ENCODE measurements at regions not wholly inside any gene's neighbourhood (a gene's known extent, or its start where the extent isn't known, plus 50 kb on each side); places are given as distances from the start of the nearest gene placed in this dataset.

GRCh38 chr10:36542493-36542892 lies 582.9 kb upstream of the ANKRD30A start:
- Histone ChIP-seq H3K9me3 (no peaks in the 10 kb centered on the region), H3K36me3 (no peaks in the 10 kb centered on the region), H3K27ac (no peak overlapping the region), H3K4me3 (no peak overlapping the region), H3K27me3 (no peaks in the 10 kb centered on the region), H3K4me1 (no peaks in the 10 kb centered on the region)
- TF ChIP-seq CTCF (IDR thresholded peaks at IDR 0.05) (no peak), POLR2A (IDR thresholded peaks at IDR 0.05) (no peak), POLR2AphosphoS5 (IDR thresholded peaks at IDR 0.05) (no peak)
- intact Hi-C loops (cut with DNase I; ENCODE audit: low total_unique reads) = loop anchor here (5.0 kb wide), 1 partner anchor 985 kb away; no protein-coding TSS in a partner anchor
- DNase-seq (ENCODE audit: low spot score in 2 of 2) = no peak

GRCh38 chr10:36540611-36541010 lies 584.8 kb upstream of the ANKRD30A start:
- TF ChIP-seq POLR2AphosphoS5 (IDR thresholded peaks at IDR 0.05) (no peak), POLR2A (IDR thresholded peaks at IDR 0.05) (no peak), CTCF (IDR thresholded peaks at IDR 0.05) (no peak)
- H3K27me3 ChIP-seq = no peaks in the 10 kb centered on the region
- H3K4me1 ChIP-seq = no peaks in the 10 kb centered on the region
- H3K36me3 ChIP-seq = no peaks in the 10 kb centered on the region
- DNase-seq (ENCODE audit: low spot score in 2 of 2) = no peak
- H3K27ac ChIP-seq = no peak overlapping the region
- intact Hi-C loops (cut with DNase I; ENCODE audit: low total_unique reads) = loop anchor here (5.0 kb wide), 1 partner anchor 983 kb away; no protein-coding TSS in a partner anchor
- no peak overlapping the region for H3K4me3 ChIP-seq
- H3K9me3 ChIP-seq = no peaks in the 10 kb centered on the region

GRCh38 chr10:36538953-36539586 lies 586.3 kb upstream of the ANKRD30A start:
- H3K27ac ChIP-seq = no peak overlapping the region
- intact Hi-C loops (cut with DNase I; ENCODE audit: low total_unique reads) = no loop called here
- H3K9me3 ChIP-seq = no peaks in the 10 kb centered on the region
- DNase-seq (ENCODE audit: low spot score in 2 of 2) = no peak
- H3K4me1 ChIP-seq = no peaks in the 10 kb centered on the region
- TF ChIP-seq POLR2A (IDR thresholded peaks at IDR 0.05) (no peak), CTCF (IDR thresholded peaks at IDR 0.05) (no peak)
- H3K27me3 ChIP-seq = no peaks in the 10 kb centered on the region
- H3K36me3 ChIP-seq = no peaks in the 10 kb centered on the region
- no peak overlapping the region for H3K4me3 ChIP-seq

- Histone ChIP-seq H3K36me3 (no peaks in the 10 kb centered on the region), H3K27ac (peak overlapping the region in 1 of 2 donors; percentile 3), H3K27me3 (no peaks in the 10 kb centered on the region), H3K4me3 (no peak overlapping the region), H3K4me1 (no peaks in the 10 kb centered on the region), H3K9me3 (peaks cover 0 to 1% of the 10 kb centered on the region in 2 donors)
- no peak for TF ChIP-seq POLR2A (IDR thresholded peaks at IDR 0.05)
- TF ChIP-seq CTCF (IDR thresholded peaks at IDR 0.05) = no peak
- no peak for TF ChIP-seq POLR2AphosphoS5 (IDR thresholded peaks at IDR 0.05)
- intact Hi-C loops (cut with DNase I; ENCODE audit: low total_unique reads) = no loop called here
- no peak for DNase-seq (ENCODE audit: low spot score in 2 of 2)
These were observed 590.9 kb upstream of the ANKRD30A start for GRCh38 chr10:36534471-36535002.

GRCh38 chr10:36533861-36534260 lies 591.5 kb upstream of the ANKRD30A start:
- Histone ChIP-seq H3K27ac (no peak overlapping the region), H3K9me3 (peaks cover 0 to 7% of the 10 kb centered on the region in 2 donors), H3K4me3 (no peak overlapping the region), H3K36me3 (no peaks in the 10 kb centered on the region), H3K4me1 (no peaks in the 10 kb centered on the region), H3K27me3 (no peaks in the 10 kb centered on the region)
- intact Hi-C loops (cut with DNase I; ENCODE audit: low total_unique reads) = no loop called here
- TF ChIP-seq POLR2AphosphoS5 (IDR thresholded peaks at IDR 0.05) (no peak), CTCF (IDR thresholded peaks at IDR 0.05) (no peak), POLR2A (IDR thresholded peaks at IDR 0.05) (no peak)
- no peak for DNase-seq (ENCODE audit: low spot score in 2 of 2)
